PC-9 (cell line): ENCODE measurements at regions not wholly inside any gene's neighbourhood (a gene's known extent, or its start where the extent isn't known, plus 50 kb on each side); places are given as distances from the start of the nearest gene placed in this dataset.
"Not testable (repeated sequence)": the region's sequence is repeated elsewhere in the genome, so short reads cannot be mapped to it uniquely, and the experiment has no call there.

ENCODE experiments used
- BruUV-seq: library from RNA; stranded (reverse); fragments of 400-500 nt; replicated peaks from 2 replicates; lab custom pipeline; 2021; lab: Mats Ljungman, UMichigan
- CTCF ChIA-PET: fragments of 300-600 bp; sonication (Branson Sonifier 250); formaldehyde crosslinking; loops from one replicate; lab custom pipeline; 2022; ENCODE audit warnings: antibody characterized with exemption; lab: Charles Lee
- POLR2A ChIA-PET: fragments of 300-600 bp; sonication (Branson Sonifier 250); formaldehyde crosslinking; loops from one replicate; lab custom pipeline; 2022; ENCODE audit warnings: antibody characterized with exemption; ENCODE audit not compliant: unreplicated experiment; lab: Charles Lee
- DNase-seq, 2 experiments: peaks; one replicate each; pipeline versions ENCODE4 v3.0.0 to v3.0.0-alpha.2; 2015 to 2022; ENCODE audit warnings: mixed read lengths in 1 of 2
- H2AFZ ChIP-seq: fragments of 200-600 bp; sonication (generic); 2 replicates; pipeline ENCODE4 v1.8.1; 2017; ENCODE audit warnings: antibody characterized with exemption
- H3F3A ChIP-seq: fragments of 200-600 bp; sonication (generic); 2 replicates; pipeline ENCODE4 v1.8.1; 2017; ENCODE audit warnings: antibody characterized with exemption, mild to moderate bottlenecking, low read depth; ENCODE audit not compliant: insufficient read depth
- H3K27ac ChIP-seq: fragments of 200-600 bp; sonication (generic); 2 replicates; pipeline ENCODE4 v1.6.1; 2016; ENCODE audit warnings: mixed run types
- H3K27me3 ChIP-seq: fragments of 200-600 bp; sonication (generic); 2 replicates; pipeline ENCODE4 v1.6.1; 2016; ENCODE audit warnings: low read depth, mixed run types; ENCODE audit not compliant: insufficient read depth
- H3K36me3 ChIP-seq: fragments of 200-600 bp; sonication (generic); 2 replicates; pipeline ENCODE4 v1.6.1; 2016; ENCODE audit warnings: low read depth, mixed run types
- H3K4me1 ChIP-seq: fragments of 200-600 bp; sonication (generic); replicated peaks from 2 replicates; pipeline ENCODE4 v1.6.1; 2016; ENCODE audit warnings: mixed run types; ENCODE audit not compliant: insufficient read depth
- H3K4me2 ChIP-seq: fragments of 200-600 bp; sonication (generic); 2 replicates; pipeline ENCODE4 v1.6.1; 2017; ENCODE audit warnings: mixed run types
- H3K4me3 ChIP-seq: fragments of 200-600 bp; sonication (generic); 2 replicates; pipeline ENCODE4 v1.6.1; 2016; ENCODE audit warnings: mixed run types
- H3K79me2 ChIP-seq: fragments of 200-600 bp; sonication (generic); 2 replicates; pipeline ENCODE4 v1.6.1; 2017; ENCODE audit warnings: low read depth, mixed run types
- H3K9me2 ChIP-seq: fragments of 200-600 bp; sonication (generic); 2 replicates; pipeline ENCODE4 v1.8.1; 2017; ENCODE audit warnings: mild to moderate bottlenecking; ENCODE audit not compliant: insufficient read depth
- H3K9me3 ChIP-seq: fragments of 200-600 bp; sonication (generic); 2 replicates; pipeline ENCODE4 v1.8.1; 2016; ENCODE audit warnings: low read depth; ENCODE audit not compliant: insufficient read depth
- H4K20me1 ChIP-seq: fragments of 200-600 bp; sonication (generic); 2 replicates; pipeline ENCODE4 v1.8.1; 2017; ENCODE audit not compliant: insufficient read depth
- CTCF ChIP-seq: fragments of 200-600 bp; sonication (generic); conservative IDR thresholded peaks from 2 replicates; pipeline ENCODE4 v1.6.1; 2017; ENCODE audit warnings: mixed run types, antibody characterized with exemption, mild to moderate bottlenecking, moderate library complexity
- EZH2 ChIP-seq: fragments of 200-600 bp; sonication (generic); IDR thresholded peaks from 2 replicates; pipeline ENCODE4 v1.8.0; 2017; ENCODE audit warnings: antibody characterized with exemption, low read depth
- intact Hi-C: fragments of 100-400 bp; cut with micrococcal nuclease; formaldehyde crosslinking; loops from one replicate; pipeline ENCODE4 v1.10.0; 2022; ENCODE audit not compliant: unreplicated experiment

GRCh38 chr17:27365329-27365945 lies 71.5 kb downstream of the WSB1 start:
- BruUV-seq, POLR2A ChIA-PET, H3K36me3 ChIP-seq, H4K20me1 ChIP-seq, H3K27me3 ChIP-seq, CTCF ChIA-PET, DNase-seq, H3K4me3 ChIP-seq, H3K9me2 ChIP-seq, intact Hi-C loops, H3F3A ChIP-seq, H3K79me2 ChIP-seq, H2AFZ ChIP-seq, H3K27ac ChIP-seq, H3K9me3 ChIP-seq, H3K4me2 ChIP-seq, H3K4me1 ChIP-seq: not testable (repeated sequence)

- H3K9me2 ChIP-seq, result no peaks in the 10 kb centered on the region
- POLR2A ChIA-PET, result no interaction called here
- H3K27ac ChIP-seq, result no peak overlapping the region
- no peaks in the 10 kb centered on the region for H3K79me2 ChIP-seq
- TF ChIP-seq CTCF (no peak), EZH2 (no peak)
- intact Hi-C loops, result no loop called here
- no peak overlapping the region for H3K4me2 ChIP-seq
- H3K27me3 ChIP-seq, result no peaks in the 10 kb centered on the region
- H3K4me1 ChIP-seq, result no peaks in the 10 kb centered on the region
- CTCF ChIA-PET, result no interaction called here
- H3K4me3 ChIP-seq, result no peak overlapping the region
- no peaks in the 10 kb centered on the region for H4K20me1 ChIP-seq
- no peaks in the 10 kb centered on the region for H3K36me3 ChIP-seq
- no TSS peak for BruUV-seq
- H3F3A ChIP-seq, result no peaks in the 10 kb centered on the region
- no peak for DNase-seq
- peaks cover 4% of the 10 kb centered on the region; the same call in 1 of the 2 replicates for H3K9me3 ChIP-seq
- no peak overlapping the region for H2AFZ ChIP-seq
Observed at GRCh38 chr17:27366437-27366836, 72.5 kb downstream of the WSB1 start.

- no peak overlapping the region for H3K4me2 ChIP-seq
- no peak for TF ChIP-seq CTCF
- TF ChIP-seq EZH2, result no peak
- no peaks in the 10 kb centered on the region for H3K36me3 ChIP-seq
- H3K4me1 ChIP-seq, result no peaks in the 10 kb centered on the region
- peaks cover 4% of the 10 kb centered on the region; the same call in 1 of the 2 replicates for H3K9me3 ChIP-seq
- DNase-seq, result no peak
- ChIA-PET POLR2A (no interaction called here), CTCF (no interaction called here)
- H4K20me1 ChIP-seq, result no peaks in the 10 kb centered on the region
- intact Hi-C loops, result no loop called here
- no TSS peak for BruUV-seq
- no peaks in the 10 kb centered on the region for H3K79me2 ChIP-seq
- no peak overlapping the region for H2AFZ ChIP-seq
- H3K9me2 ChIP-seq, result no peaks in the 10 kb centered on the region
- no peaks in the 10 kb centered on the region for H3F3A ChIP-seq
- H3K27me3 ChIP-seq, result no peaks in the 10 kb centered on the region
- H3K27ac ChIP-seq, result no peak overlapping the region
- no peak overlapping the region for H3K4me3 ChIP-seq
Observed at GRCh38 chr17:27367121-27367981, 73.4 kb downstream of the WSB1 start.
